ENCODE measurements at regions not wholly inside any gene's neighbourhood (a gene's known extent, or its start where the extent isn't known, plus 50 kb on each side); places are given as distances from the start of the nearest gene placed in this dataset.

DNA sequence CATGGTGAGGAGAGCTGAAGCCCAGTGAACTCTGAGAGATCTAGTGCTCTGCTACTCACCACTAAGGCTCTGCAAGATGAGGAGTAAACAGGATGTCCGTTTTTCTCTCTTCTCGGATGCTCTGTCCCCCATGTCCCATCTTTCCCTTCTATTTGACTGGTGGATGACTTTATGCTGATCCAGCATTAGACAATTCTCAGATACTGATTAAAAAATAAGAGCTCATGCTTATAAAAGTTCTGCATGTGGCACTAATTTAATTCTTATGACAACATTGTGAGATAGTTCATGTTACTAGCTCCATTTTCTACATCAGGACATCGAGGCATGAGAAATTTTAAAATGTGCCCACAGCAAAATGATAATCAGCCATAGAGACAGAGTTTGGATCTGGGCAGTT is 77.0 kb downstream of the HMHB1 start:
- no peak overlapping the region for H3K4me2 ChIP-seq (ENCODE audit: low read depth, low read length)
- no peak overlapping the region for H3K9ac ChIP-seq (ENCODE audit: insufficient read depth, low read depth, low read length)
- H3K27me3 ChIP-seq (ENCODE audit: control insufficient read depth in 1 of 2, insufficient read depth in 2 of 2, low read length in 2 of 2) = peaks cover 0 to 1% of the 10 kb centered on the region in 2 experiments; a peak in 1 of 5 replicates
- H3K4me3 ChIP-seq (replicated peaks in 1 of 3; ENCODE audit: insufficient read depth in 1 of 3, low read depth in 2 of 3, low read length in 3 of 3) = no peak overlapping the region
- H4K20me1 ChIP-seq (ENCODE audit: insufficient read depth, low read length) = no peaks in the 10 kb centered on the region
- H2AFZ ChIP-seq (ENCODE audit: low read length) = no peak overlapping the region
- intact Hi-C loops (cut with micrococcal nuclease; ENCODE audit: unreplicated experiment) (no loop called here), in situ Hi-C loops (cut with HindIII; ENCODE audit: extremely low pct_ligation_motif_present, low pct_unique_long_range_greater_than_20kb) (no loop called here)
- H3K79me2 ChIP-seq (ENCODE audit: insufficient read depth, low read length) = no peaks in the 10 kb centered on the region
- no peak overlapping the region for H3K27ac ChIP-seq (ENCODE audit: extremely low read length, insufficient read depth, low read length)
- CTCF ChIA-PET (ENCODE audit: low intra/inter-chr PET ratio, low total read pairs) = no interaction called here
- ATAC-seq = no peak
- no peaks in the 10 kb centered on the region for H3K36me3 ChIP-seq (replicated peaks in 1 of 2; ENCODE audit: control insufficient read depth in 1 of 2, insufficient read depth in 2 of 2, low read length in 2 of 2)
- DNase-seq (ENCODE audit: low spot score) = no peak
- 4% methylated on average over 3 of the region's 3 CpGs for WGBS (ENCODE audit: low lambda C conversion rate)
- POLR2A ChIA-PET = no interaction called here
- no peak for TF ChIP-seq ZC3H4 (CRISPR knock-in tag; IDR thresholded peaks at IDR 0.05; ENCODE audit: borderline replicate concordance)
- TF ChIP-seq PAX8 (CRISPR knock-in tag; IDR thresholded peaks at IDR 0.05; ENCODE audit: borderline replicate concordance) = no peak
- TF ChIP-seq ELF3 (CRISPR knock-in tag; IDR thresholded peaks at IDR 0.05) = no peak
- no peak for TF ChIP-seq ZFP36 (IDR thresholded peaks at IDR 0.05; ENCODE audit: borderline replicate concordance, low read depth, low read length, partially characterized antibody)
- no peak for TF ChIP-seq ZNF263 (CRISPR knock-in tag; IDR thresholded peaks at IDR 0.05)
- TF ChIP-seq ARNTL (CRISPR knock-in tag; IDR thresholded peaks at IDR 0.05) = no peak
- TF ChIP-seq ATRX (CRISPR knock-in tag; IDR thresholded peaks at IDR 0.05; ENCODE audit: borderline replicate concordance) = no peak
- no peak for TF ChIP-seq KDM3A (CRISPR knock-in tag; IDR thresholded peaks at IDR 0.05; ENCODE audit: low read depth)
- TF ChIP-seq MAFF (IDR thresholded peaks at IDR 0.05; ENCODE audit: low read depth, low read length) = peak; percentile 28
- TF ChIP-seq ZNF550 (CRISPR knock-in tag; IDR thresholded peaks at IDR 0.05; ENCODE audit: borderline replicate concordance) = no peak
- TF ChIP-seq MAFK (conservative IDR thresholded peaks at IDR 0.05 in 1 of 2, IDR thresholded peaks at IDR 0.05 in 1 of 2; ENCODE audit: low read length in 2 of 2) = peak; percentile 51 to 57
- no peak for TF ChIP-seq POLR2G (IDR thresholded peaks at IDR 0.05; ENCODE audit: low read depth, low read length)
- TF ChIP-seq HDAC6 (IDR thresholded peaks at IDR 0.05; ENCODE audit: low read depth, low read length) = no peak
- no peak for TF ChIP-seq ARID4A (CRISPR knock-in tag; IDR thresholded peaks at IDR 0.05; ENCODE audit: borderline replicate concordance)
- TF ChIP-seq ZFP1 (CRISPR knock-in tag; IDR thresholded peaks at IDR 0.05) = no peak
- TF ChIP-seq MEF2D (CRISPR knock-in tag; IDR thresholded peaks at IDR 0.05) = no peak
- no TSS peak for BruUV-seq (replicated peaks)
- H3K4me1 ChIP-seq (ENCODE audit: insufficient read depth, low read length) = no peaks in the 10 kb centered on the region
- FAIRE-seq = no peak
- no peaks in the 10 kb centered on the region for H3K9me3 ChIP-seq (ENCODE audit: low read length)

Data from HepG2 (cell line).